ENCODE measurements at regions not wholly inside any gene's neighbourhood (a gene's known extent, or its start where the extent isn't known, plus 50 kb on each side); places are given as distances from the start of the nearest gene placed in this dataset.

- Histone ChIP-seq H4K8ac (ENCODE audit: low read depth in 2 of 2, low read length in 2 of 2) (no peak overlapping the region), H3K56ac (ENCODE audit: extremely low read depth, insufficient read depth, low read length) (no peak overlapping the region), H3K27me3 (ENCODE audit: control insufficient read depth, insufficient read depth, low read length) (no peaks in the 10 kb centered on the region), H3K4me2 (ENCODE audit: low read depth, low read length) (no peak overlapping the region), H4K5ac (ENCODE audit: low read depth, low read length) (no peak overlapping the region), H2AK5ac (ENCODE audit: low read depth, low read length) (no peak overlapping the region), H3K4me1 (ENCODE audit: control insufficient read depth, insufficient read depth, low read length) (no peaks in the 10 kb centered on the region), H2AK9ac (replicated peaks; ENCODE audit: low read depth, low read length, poor library complexity) (no peak overlapping the region), H2BK15ac (ENCODE audit: low read depth, low read length) (no peak overlapping the region), H3K18ac (ENCODE audit: low read depth, low read length) (no peak overlapping the region), H2BK20ac (ENCODE audit: low read depth, low read length) (no peak overlapping the region), H2AFZ (replicated peaks; ENCODE audit: low read length, poor library complexity) (no peak overlapping the region), H3K4me3 (ENCODE audit: insufficient read depth, low read depth, low read length) (no peak overlapping the region), H3K14ac (replicated peaks; ENCODE audit: low read depth, low read length) (no peak overlapping the region), H2BK120ac (ENCODE audit: low read depth, low read length) (no peak overlapping the region), H3K27ac (ENCODE audit: insufficient read depth, low read length) (no peak overlapping the region), H3K9ac (ENCODE audit: low read depth, low read length) (no peak overlapping the region), H3K36me3 (ENCODE audit: control insufficient read depth, insufficient read depth, low read length) (no peaks in the 10 kb centered on the region), H4K91ac (ENCODE audit: insufficient read depth, low read depth, low read length) (no peak overlapping the region), H3K4ac (ENCODE audit: low read depth, low read length) (no peak overlapping the region), H2BK5ac (ENCODE audit: low read depth, low read length, poor library complexity, severe bottlenecking) (no peak overlapping the region), H3K9me1 (ENCODE audit: insufficient read depth, low read length) (no peaks in the 10 kb centered on the region), H3K23ac (ENCODE audit: low read depth, low read length) (no peak overlapping the region), H3K79me1 (ENCODE audit: low read depth in 1 of 2, low read length in 2 of 2) (no peaks in the 10 kb centered on the region), H4K20me1 (ENCODE audit: insufficient read depth, low read length) (no peaks in the 10 kb centered on the region), H3K9me3 (ENCODE audit: control insufficient read depth, insufficient read depth, low read length) (no peaks in the 10 kb centered on the region)
- intact Hi-C loops (cut with micrococcal nuclease) (no loop called here), dilution Hi-C loops (cut with HindIII; ENCODE audit: low sequenced_read_pairs, unreplicated experiment) (no loop called here), in situ Hi-C loops (cut with MboI; ENCODE audit: low sequenced_read_pairs) (no loop called here)
- BruUV-seq (replicated peaks), result no TSS peak
- ATAC-seq (ENCODE audit: low read depth) (no peak), DNase-seq (no peak)
- ChIA-PET CTCF (no interaction called here), POLR2A (ENCODE audit: unreplicated experiment) (no interaction called here)
- WGBS, 2 experiments (ENCODE audit: extremely low coverage in 2 of 2, insufficient read length in 1 of 2), result no CpG with 5 or more reads among the region's 1 CpG
- TF ChIP-seq POLR2A (IDR thresholded peaks at IDR 0.05; ENCODE audit: low read depth, low read length) (no peak), MXI1 (IDR thresholded peaks at IDR 0.05; ENCODE audit: borderline replicate concordance, low read depth, low read length) (no peak), RFX5 (IDR thresholded peaks at IDR 0.05; ENCODE audit: low read depth, low read length) (no peak), RAD21 (IDR thresholded peaks at IDR 0.05; ENCODE audit: low read length) (no peak), CTCF (conservative IDR thresholded peaks at IDR 0.05; ENCODE audit: low read depth, low read length) (no peak), MAZ (IDR thresholded peaks at IDR 0.05; ENCODE audit: borderline replicate concordance, low read depth, low read length) (no peak), BHLHE40 (IDR thresholded peaks at IDR 0.05; ENCODE audit: low read depth, low read length) (no peak), CEBPB (IDR thresholded peaks at IDR 0.05; ENCODE audit: low read depth, low read length) (no peak)
Observed at GRCh38 chr20:11323816-11324215, 593.9 kb upstream of the BTBD3 start.
